HCT116 (cell line): ENCODE measurements at regions not wholly inside any gene's neighbourhood (a gene's known extent, or its start where the extent isn't known, plus 50 kb on each side); places are given as distances from the start of the nearest gene placed in this dataset.

Experiments
- ATAC-seq: fragments of 200-7000 bp; cut with Tn5 transposase; 2 replicates; pipeline ENCODE4 v1.9.1; 2020; ENCODE audit warnings: mild to moderate bottlenecking, moderate library complexity
- BruUV-seq: library from RNA; stranded (reverse); fragments of 400-500 nt; replicated peaks from 2 replicates; lab custom pipeline; 2021; lab: Mats Ljungman, UMichigan
- CTCF ChIA-PET: fragments of 300-600 bp; sonication (Branson Sonifier 250); formaldehyde crosslinking; loops from one replicate; lab custom pipeline; 2021; ENCODE audit warnings: antibody characterized with exemption; lab: Charles Lee
- POLR2A ChIA-PET: fragments of 300-600, 350-600 bp; sonication (Branson Sonifier 250); formaldehyde crosslinking; loops from one replicate; lab custom pipeline; 2021; ENCODE audit warnings: antibody characterized with exemption; lab: Charles Lee
- RAD21 ChIA-PET, 2 experiments: fragments of 300-600 bp; sonication (Branson Sonifier 250); formaldehyde crosslinking; loops; one replicate each; lab custom pipeline; 2023; ENCODE audit warnings: low total read pairs in 2 of 2; ENCODE audit not compliant: uncharacterized antibody in 2 of 2, unreplicated experiment in 2 of 2, low non-redundant PET in 1 of 2; lab: Charles Lee
- DNase-seq: peaks from one replicate; pipeline ENCODE4 v3.0.0-alpha.2; 2010; ENCODE audit warnings: low read depth, low spot score
- H2AFZ ChIP-seq: fragments of 200-600 bp; shearing (Covaris generic), sonication (generic); 2 replicates; pipeline ENCODE4 v1.6.1; 2017; ENCODE audit warnings: low read depth, mixed run types, mixed read lengths, antibody characterized with exemption, low read length; ENCODE audit not compliant: poor library complexity, severe bottlenecking
- H3K27ac ChIP-seq: 2 replicates; pipeline ENCODE4 v1.5.1; 2012; ENCODE audit warnings: low read depth, low read length
- H3K27me3 ChIP-seq: fragments of 200-600 bp; sonication (generic); 2 replicates; pipeline ENCODE4 v1.6.1; 2016; ENCODE audit warnings: mixed run types, low read length, mixed read lengths; ENCODE audit not compliant: insufficient read depth
- H3K36me3 ChIP-seq, 2 experiments: fragments of 200-500 bp in 1 of 2; fragments of 200-600 bp in 1 of 2; sonication (Bioruptor generic) in 1 of 2; sonication (generic) in 1 of 2; 2 replicates each; pipeline versions ENCODE4 v1.5.1 to v1.6.1; 2014 to 2016; ENCODE audit warnings: low read length in 2 of 2, inconsistent platforms in 1 of 2, mixed read lengths in 1 of 2, mixed run types in 1 of 2; ENCODE audit not compliant: insufficient read depth in 2 of 2, control insufficient read depth in 1 of 2
- H3K4me1 ChIP-seq, 2 experiments: fragments of 200-600 bp in 1 of 2; sonication (generic) in 1 of 2; 2 replicates each; pipeline versions ENCODE4 v1.5.1 to v1.6.1; 2012 to 2017; ENCODE audit warnings: low read length in 2 of 2, inconsistent platforms in 1 of 2, mild to moderate bottlenecking in 1 of 2, mixed read lengths in 1 of 2, mixed run types in 1 of 2, moderate library complexity in 1 of 2; ENCODE audit not compliant: insufficient read depth in 2 of 2, control insufficient read depth in 1 of 2
- H3K4me2 ChIP-seq: fragments of 200-600 bp; sonication (generic); 2 replicates; pipeline ENCODE4 v1.6.1; 2017; ENCODE audit warnings: mixed run types, low read length, mixed read lengths
- H3K4me3 ChIP-seq, 2 experiments: fragments of 200-600 bp in 1 of 2; sonication (generic) in 1 of 2; replicated peaks in 1 of 2; 2 replicates each; pipeline ENCODE4 v1.5.1; 2011 to 2016; ENCODE audit warnings: low read length in 2 of 2, control low read depth in 1 of 2, low read depth in 1 of 2, mild to moderate bottlenecking in 1 of 2, mixed read lengths in 1 of 2, mixed run types in 1 of 2
- H3K79me2 ChIP-seq: fragments of 200-600 bp; sonication (generic); 2 replicates; pipeline ENCODE4 v1.6.1; 2017; ENCODE audit warnings: mild to moderate bottlenecking, mixed run types, low read length, moderate library complexity, mixed read lengths; ENCODE audit not compliant: insufficient read depth
- H3K9ac ChIP-seq: fragments of 200-600 bp; sonication (generic); 2 replicates; pipeline ENCODE4 v1.6.1; 2016; ENCODE audit warnings: low read length, mixed read lengths
- H3K9me2 ChIP-seq: fragments of 200-600 bp; sonication (generic), shearing (Covaris generic); 2 replicates; pipeline ENCODE4 v1.6.1; 2017; ENCODE audit warnings: mixed run types, mild to moderate bottlenecking, moderate library complexity; ENCODE audit not compliant: insufficient read depth
- H3K9me3 ChIP-seq, 2 experiments: fragments of 200-500 bp in 1 of 2; fragments of 200-600 bp in 1 of 2; sonication (Bioruptor generic) in 1 of 2; sonication (generic) in 1 of 2; 2 replicates each; pipeline ENCODE4 v1.6.1; 2014 to 2017; ENCODE audit warnings: low read length in 2 of 2, mixed read lengths in 2 of 2, inconsistent platforms in 1 of 2, low read depth in 1 of 2, mild to moderate bottlenecking in 1 of 2, mixed run types in 1 of 2, moderate library complexity in 1 of 2; ENCODE audit not compliant: control insufficient read depth in 1 of 2, insufficient read depth in 1 of 2
- H4K20me1 ChIP-seq: fragments of 200-600 bp; sonication (generic), shearing (Covaris generic); 2 replicates; pipeline ENCODE4 v1.6.1; 2017; ENCODE audit warnings: mixed run types, mild to moderate bottlenecking, moderate library complexity; ENCODE audit not compliant: insufficient read depth
- CEBPB ChIP-seq: IDR thresholded peaks from 2 replicates; pipeline ENCODE4 v1.6.1; 2012; ENCODE audit warnings: low read depth
- CTCF ChIP-seq, 3 experiments: fragments of 200-600 bp in 1 of 3; sonication (generic) in 1 of 3; IDR thresholded peaks in 2 of 3; conservative IDR thresholded peaks in 1 of 3; 2 replicates each; pipeline ENCODE4 v1.5.1; 2012 to 2017; ENCODE audit warnings: low read depth in 2 of 3, low read length in 2 of 3, antibody characterized with exemption in 1 of 3, borderline replicate concordance in 1 of 3, control low read depth in 1 of 3, mild to moderate bottlenecking in 1 of 3, mixed read lengths in 1 of 3, mixed run types in 1 of 3, moderate library complexity in 1 of 3; ENCODE audit not compliant: insufficient read depth in 1 of 3
- EGR1 ChIP-seq: IDR thresholded peaks from 2 replicates; pipeline ENCODE4 v1.6.1; 2012; ENCODE audit warnings: low read depth
- ELF1 ChIP-seq: IDR thresholded peaks from 2 replicates; pipeline ENCODE4 v1.6.1; 2012; ENCODE audit warnings: low read depth, borderline replicate concordance
- POLR2AphosphoS5 ChIP-seq: IDR thresholded peaks from 2 replicates; pipeline ENCODE4 v1.6.1; 2011; ENCODE audit warnings: mild to moderate bottlenecking, low read depth, low read length, moderate library complexity
- RAD21 ChIP-seq: IDR thresholded peaks from 2 replicates; pipeline ENCODE4 v1.6.1; 2012; ENCODE audit warnings: low read depth, mild to moderate bottlenecking
- REST ChIP-seq: IDR thresholded peaks from 2 replicates; pipeline ENCODE4 v1.6.1; 2012; ENCODE audit warnings: low read depth
- TCF7L2 ChIP-seq: IDR thresholded peaks from 2 replicates; pipeline ENCODE4 v1.7.0; 2011; ENCODE audit warnings: borderline replicate concordance, inconsistent platforms; ENCODE audit not compliant: insufficient read depth, insufficient read length; ENCODE audit errors: extremely low read depth
- YY1 ChIP-seq: IDR thresholded peaks from 2 replicates; pipeline ENCODE4 v1.6.1; 2011; ENCODE audit warnings: low read length, low read depth, moderate library complexity, mild to moderate bottlenecking; ENCODE audit not compliant: insufficient replicate concordance; ENCODE audit errors: extremely low read depth
- ZFX ChIP-seq: fragments of 450-650 bp; IDR thresholded peaks from 2 replicates; pipeline ENCODE4 v1.6.1; 2017
- ZNF274 ChIP-seq: fragments of 200-500 bp; sonication (Bioruptor generic); IDR thresholded peaks from 2 replicates; pipeline ENCODE4 v1.6.1; 2014; ENCODE audit warnings: mild to moderate bottlenecking, low read depth, low read length, inconsistent platforms
- intact Hi-C: fragments of 100-400 bp; cut with micrococcal nuclease; formaldehyde crosslinking; loops from 2 replicates; pipeline ENCODE4 v1.10.0; 2022
- TF ChIP-seq, protein P1 (sequence below): IDR thresholded peaks from 2 replicates; pipeline ENCODE4 v1.6.1; 2012

DNA sequence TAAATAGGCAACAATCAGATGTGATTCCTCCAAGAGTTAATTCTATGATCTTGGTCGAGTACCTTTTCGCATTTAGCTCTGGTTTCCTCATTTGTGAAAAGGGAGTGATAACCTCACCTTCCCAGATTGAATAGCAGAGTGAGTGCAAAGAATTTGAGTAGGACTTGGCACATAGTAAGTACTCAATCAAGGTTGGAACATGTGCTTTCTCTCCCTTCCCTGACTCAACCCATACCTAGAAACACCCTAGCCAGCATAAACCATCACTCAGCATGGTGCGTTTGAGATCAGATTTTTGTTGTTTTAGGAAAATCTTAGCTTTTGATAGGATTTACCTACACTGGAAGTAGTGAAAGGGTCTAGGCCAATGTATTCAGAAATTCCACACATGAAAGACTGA lies 333.4 kb upstream of the NT5E start (continued):
- no peak for TF ChIP-seq REST
- TF ChIP-seq POLR2AphosphoS5, result no peak

DNA sequence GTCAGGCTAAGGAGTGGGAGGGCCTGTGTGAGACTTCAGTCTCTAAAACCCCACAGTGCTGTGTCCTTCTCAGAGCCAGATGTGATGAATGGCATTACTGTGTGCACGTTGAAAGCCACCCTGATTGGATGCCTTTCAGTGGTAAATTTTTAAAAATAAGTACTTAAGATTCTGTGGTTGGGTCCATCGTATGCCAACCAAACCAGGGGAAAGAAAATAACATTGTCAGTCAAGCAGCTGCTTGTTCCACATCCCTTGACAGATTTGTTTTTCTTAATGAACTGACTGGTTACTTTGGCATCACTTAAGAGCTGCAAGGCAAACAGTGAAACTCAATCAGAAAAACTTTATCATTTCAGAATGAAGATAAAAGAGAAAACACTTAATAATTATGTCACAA lies 334.0 kb upstream of the NT5E start:
- H2AFZ ChIP-seq, result no peak overlapping the region
- BruUV-seq, result no TSS peak
- no peak overlapping the region for H3K4me3 ChIP-seq
- no peaks in the 10 kb centered on the region for H3K9me2 ChIP-seq
- DNase-seq (no peak), ATAC-seq (no peak)
- ChIA-PET RAD21 (no interaction called here), CTCF (interaction anchor here (0.8 kb wide), 1 partner anchor 17 kb away, joined by 3 read pairs; no protein-coding TSS in a partner anchor), POLR2A (no interaction called here)
- no peaks in the 10 kb centered on the region for H4K20me1 ChIP-seq
- intact Hi-C loops, result no loop called here
- TF ChIP-seq CEBPB (no peak), RAD21 (no peak), ZNF274 (no peak), EGR1 (no peak), ZFX (no peak), YY1 (no peak), CTCF (IDR thresholded peaks at IDR 0.05 in 2 of 3, conservative IDR thresholded peaks at IDR 0.05 in 1 of 3; ENCODE audit: borderline replicate concordance in 1 of 3, insufficient read depth in 1 of 3, low read depth in 2 of 3, low read length in 2 of 3) (no peak), TCF7L2 (no peak), ELF1 (no peak)
- TF ChIP-seq, protein P1, sequence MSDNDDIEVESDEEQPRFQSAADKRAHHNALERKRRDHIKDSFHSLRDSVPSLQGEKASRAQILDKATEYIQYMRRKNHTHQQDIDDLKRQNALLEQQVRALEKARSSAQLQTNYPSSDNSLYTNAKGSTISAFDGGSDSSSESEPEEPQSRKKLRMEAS, result no peak
- no peak overlapping the region for H3K27ac ChIP-seq
- no peaks in the 10 kb centered on the region for H3K4me1 ChIP-seq
- H3K9me3 ChIP-seq, result no peaks in the 10 kb centered on the region
- no peak overlapping the region for H3K4me2 ChIP-seq
- no peaks in the 10 kb centered on the region for H3K79me2 ChIP-seq
- H3K9ac ChIP-seq, result no peak overlapping the region
- no peaks in the 10 kb centered on the region for H3K36me3 ChIP-seq
- H3K27me3 ChIP-seq, result peaks cover 8% of the 10 kb centered on the region; the same call in 1 of the 2 replicates
